MM.1S (cell line): ENCODE measurements at regions not wholly inside any gene's neighbourhood (a gene's known extent, or its start where the extent isn't known, plus 50 kb on each side); places are given as distances from the start of the nearest gene placed in this dataset.

Experiments
- DNase-seq: peaks from one replicate; pipeline ENCODE4 v3.0.0-alpha.2; 2015
- H2AFZ ChIP-seq: fragments of 300-600 bp; sonication (generic); 2 replicates; pipeline ENCODE4 v1.6.0; 2016; ENCODE audit warnings: antibody characterized with exemption, low read length
- H3F3A ChIP-seq: fragments of 300-600 bp; sonication (generic); 2 replicates; pipeline ENCODE4 v1.6.1; 2016; ENCODE audit warnings: mild to moderate bottlenecking, antibody characterized with exemption, low read length, moderate library complexity, mixed read lengths; ENCODE audit not compliant: insufficient read depth
- H3K27ac ChIP-seq: fragments of 300-600 bp; sonication (generic); 2 replicates; pipeline ENCODE4 v1.5.1; 2016; ENCODE audit warnings: mild to moderate bottlenecking, low read length
- H3K27me3 ChIP-seq: fragments of 300-600 bp; sonication (generic); replicated peaks from 2 replicates; pipeline ENCODE4 v1.6.0; 2016; ENCODE audit warnings: low read length; ENCODE audit not compliant: insufficient read depth
- H3K36me3 ChIP-seq: fragments of 300-600 bp; sonication (generic); replicated peaks from 2 replicates; pipeline ENCODE4 v1.6.1; 2016; ENCODE audit warnings: mild to moderate bottlenecking, low read length, mixed read lengths; ENCODE audit not compliant: insufficient read depth
- H3K4me1 ChIP-seq: fragments of 300-600 bp; sonication (generic); 2 replicates; pipeline ENCODE4 v1.6.1; 2016; ENCODE audit warnings: low read length, mixed read lengths
- H3K4me2 ChIP-seq: fragments of 300-600 bp; sonication (generic); 2 replicates; pipeline ENCODE4 v1.6.0; 2016; ENCODE audit warnings: low read depth, low read length
- H3K4me3 ChIP-seq: fragments of 300-600 bp; sonication (generic); 2 replicates; pipeline ENCODE4 v1.5.1; 2016; ENCODE audit warnings: low read length, mixed read lengths
- H3K79me2 ChIP-seq: fragments of 300-600 bp; sonication (generic); 2 replicates; pipeline ENCODE4 v1.6.1; 2016; ENCODE audit warnings: mixed run types, low read length, mixed read lengths
- H3K9ac ChIP-seq: fragments of 300-600 bp; sonication (generic); 2 replicates; pipeline ENCODE4 v1.6.1; 2016; ENCODE audit warnings: low read length, mixed read lengths
- H3K9me2 ChIP-seq: fragments of 300-600 bp; sonication (generic); replicated peaks from 2 replicates; pipeline ENCODE4 v1.6.1; 2016; ENCODE audit warnings: mild to moderate bottlenecking, low read length, mixed read lengths; ENCODE audit not compliant: insufficient read depth
- H3K9me3 ChIP-seq: fragments of 300-600 bp; sonication (generic); replicated peaks from 2 replicates; pipeline ENCODE4 v1.6.1; 2016; ENCODE audit warnings: mild to moderate bottlenecking, low read length, mixed read lengths; ENCODE audit not compliant: insufficient read depth
- H4K20me1 ChIP-seq: fragments of 300-600 bp; sonication (generic); 2 replicates; pipeline ENCODE4 v1.6.1; 2016; ENCODE audit warnings: mild to moderate bottlenecking, low read length, moderate library complexity, mixed read lengths; ENCODE audit not compliant: insufficient read depth
- EZH2 ChIP-seq: fragments of 300-600 bp; sonication (generic); optimal IDR thresholded peaks from 2 replicates; pipeline ENCODE3; 2017; ENCODE audit warnings: low read depth, mild to moderate bottlenecking, antibody characterized with exemption, low read length, mixed read lengths
- EZH2phosphoT487 ChIP-seq: fragments of 300-600 bp; sonication (generic); IDR thresholded peaks from 2 replicates; pipeline ENCODE4 v1.6.1; 2018; ENCODE audit warnings: antibody characterized with exemption, low read length
- TF ChIP-seq, protein P1 (sequence below): fragments of 300-600 bp; sonication (generic); IDR thresholded peaks from 2 replicates; pipeline ENCODE4 v1.5.1; 2016; ENCODE audit warnings: antibody characterized with exemption, low read length, mixed read lengths

DNA sequence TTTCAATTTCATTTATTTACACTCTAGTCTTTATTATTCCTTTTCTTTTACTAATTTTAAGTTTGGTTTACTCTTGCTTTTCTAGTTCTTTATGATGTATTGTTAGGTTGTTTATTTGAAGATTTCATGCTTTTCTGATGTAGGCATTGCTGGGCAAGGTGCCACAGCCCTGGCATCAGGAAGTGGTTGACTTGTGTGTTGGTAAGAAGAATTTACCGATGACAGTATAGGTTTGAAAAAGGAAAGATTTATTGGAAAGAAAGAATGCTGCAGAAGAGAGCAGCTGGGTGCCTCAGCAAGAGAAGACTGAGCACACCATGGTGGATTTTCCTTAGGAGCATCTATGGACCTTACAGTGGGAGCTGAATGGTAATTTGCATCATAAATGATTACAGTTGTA, 153.2 kb downstream of the KLF8 start:
- no peak for DNase-seq
- H3K79me2 ChIP-seq, result no peaks in the 10 kb centered on the region
- H3K9me2 ChIP-seq, result no peaks in the 10 kb centered on the region
- H2AFZ ChIP-seq, result no peak overlapping the region
- H3K4me2 ChIP-seq, result no peak overlapping the region
- no peaks in the 10 kb centered on the region for H3F3A ChIP-seq
- no peaks in the 10 kb centered on the region for H3K4me1 ChIP-seq
- no peaks in the 10 kb centered on the region for H3K9me3 ChIP-seq
- H4K20me1 ChIP-seq, result no peaks in the 10 kb centered on the region
- H3K4me3 ChIP-seq, result no peak overlapping the region
- no peaks in the 10 kb centered on the region for H3K27me3 ChIP-seq
- H3K27ac ChIP-seq, result no peak overlapping the region
- H3K36me3 ChIP-seq, result no peaks in the 10 kb centered on the region
- no peak for TF ChIP-seq EZH2phosphoT487
- TF ChIP-seq, protein P1, sequence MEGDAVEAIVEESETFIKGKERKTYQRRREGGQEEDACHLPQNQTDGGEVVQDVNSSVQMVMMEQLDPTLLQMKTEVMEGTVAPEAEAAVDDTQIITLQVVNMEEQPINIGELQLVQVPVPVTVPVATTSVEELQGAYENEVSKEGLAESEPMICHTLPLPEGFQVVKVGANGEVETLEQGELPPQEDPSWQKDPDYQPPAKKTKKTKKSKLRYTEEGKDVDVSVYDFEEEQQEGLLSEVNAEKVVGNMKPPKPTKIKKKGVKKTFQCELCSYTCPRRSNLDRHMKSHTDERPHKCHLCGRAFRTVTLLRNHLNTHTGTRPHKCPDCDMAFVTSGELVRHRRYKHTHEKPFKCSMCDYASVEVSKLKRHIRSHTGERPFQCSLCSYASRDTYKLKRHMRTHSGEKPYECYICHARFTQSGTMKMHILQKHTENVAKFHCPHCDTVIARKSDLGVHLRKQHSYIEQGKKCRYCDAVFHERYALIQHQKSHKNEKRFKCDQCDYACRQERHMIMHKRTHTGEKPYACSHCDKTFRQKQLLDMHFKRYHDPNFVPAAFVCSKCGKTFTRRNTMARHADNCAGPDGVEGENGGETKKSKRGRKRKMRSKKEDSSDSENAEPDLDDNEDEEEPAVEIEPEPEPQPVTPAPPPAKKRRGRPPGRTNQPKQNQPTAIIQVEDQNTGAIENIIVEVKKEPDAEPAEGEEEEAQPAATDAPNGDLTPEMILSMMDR, result no peak
- H3K9ac ChIP-seq, result no peak overlapping the region

DNA sequence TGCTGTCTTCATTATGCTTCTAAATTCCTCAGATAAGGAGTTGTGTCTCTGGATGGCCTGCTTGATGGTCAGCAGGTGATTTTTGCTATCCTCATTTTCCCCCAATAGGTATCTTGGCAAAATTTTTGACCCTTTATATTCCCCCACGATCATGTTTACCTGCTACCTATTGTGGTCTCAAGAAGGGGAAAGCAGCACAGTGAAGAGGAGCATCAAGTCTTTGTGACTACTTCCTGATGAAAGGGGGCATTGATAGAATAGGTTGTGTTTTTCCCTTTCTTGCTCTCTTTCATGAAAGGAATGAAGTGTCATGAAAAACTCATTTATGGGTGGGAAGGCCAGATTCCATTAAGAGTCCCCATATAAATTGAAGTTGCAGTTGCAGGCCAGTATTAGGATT, 153.8 kb downstream of the KLF8 start:
- no peak overlapping the region for H3K4me2 ChIP-seq
- no peaks in the 10 kb centered on the region for H3K79me2 ChIP-seq
- no peak overlapping the region for H3K27ac ChIP-seq
- no peaks in the 10 kb centered on the region for H3K36me3 ChIP-seq
- H3K9ac ChIP-seq, result no peak overlapping the region
- no peak overlapping the region for H3K4me3 ChIP-seq
- no peaks in the 10 kb centered on the region for H3F3A ChIP-seq
- no peaks in the 10 kb centered on the region for H4K20me1 ChIP-seq
- no peaks in the 10 kb centered on the region for H3K4me1 ChIP-seq
- H3K9me3 ChIP-seq, result no peaks in the 10 kb centered on the region
- no peaks in the 10 kb centered on the region for H3K9me2 ChIP-seq
- no peak for DNase-seq
- H2AFZ ChIP-seq, result no peak overlapping the region
- TF ChIP-seq, protein P1, result no peak
- TF ChIP-seq EZH2 (no peak), EZH2phosphoT487 (no peak)
- no peaks in the 10 kb centered on the region for H3K27me3 ChIP-seq

DNA sequence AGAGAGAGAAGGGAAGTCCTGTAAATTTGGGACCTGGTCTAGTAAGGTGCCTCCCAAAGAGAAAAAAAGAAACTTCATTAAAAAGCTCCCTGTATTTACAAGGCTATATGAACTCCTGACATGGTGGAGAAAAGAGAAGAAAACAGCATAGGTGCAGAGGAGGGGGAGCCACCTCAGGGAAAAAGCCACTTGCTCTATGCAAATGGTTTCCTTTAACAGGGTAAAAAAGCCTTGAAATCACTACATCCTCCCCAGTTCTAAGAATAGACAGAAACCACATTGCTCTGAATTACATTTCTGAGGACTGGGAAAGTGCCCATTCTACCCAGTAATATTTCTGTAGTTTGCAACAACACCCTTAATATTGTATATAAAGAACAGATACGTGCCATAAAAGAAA, 165.5 kb downstream of the KLF8 start:
- Histone ChIP-seq H3K9me3 (no peaks in the 10 kb centered on the region), H3K27ac (no peak overlapping the region), H3K79me2 (no peaks in the 10 kb centered on the region), H3K4me3 (no peak overlapping the region), H3K9ac (no peak overlapping the region), H3K4me1 (no peaks in the 10 kb centered on the region), H3K4me2 (no peak overlapping the region; the same call in 1 of the 2 replicates), H2AFZ (no peak overlapping the region), H3K9me2 (no peaks in the 10 kb centered on the region), H3K36me3 (no peaks in the 10 kb centered on the region), H3K27me3 (no peaks in the 10 kb centered on the region), H3F3A (no peaks in the 10 kb centered on the region), H4K20me1 (no peaks in the 10 kb centered on the region)
- peak; percentile 51 for DNase-seq
- no peak for TF ChIP-seq EZH2

DNA sequence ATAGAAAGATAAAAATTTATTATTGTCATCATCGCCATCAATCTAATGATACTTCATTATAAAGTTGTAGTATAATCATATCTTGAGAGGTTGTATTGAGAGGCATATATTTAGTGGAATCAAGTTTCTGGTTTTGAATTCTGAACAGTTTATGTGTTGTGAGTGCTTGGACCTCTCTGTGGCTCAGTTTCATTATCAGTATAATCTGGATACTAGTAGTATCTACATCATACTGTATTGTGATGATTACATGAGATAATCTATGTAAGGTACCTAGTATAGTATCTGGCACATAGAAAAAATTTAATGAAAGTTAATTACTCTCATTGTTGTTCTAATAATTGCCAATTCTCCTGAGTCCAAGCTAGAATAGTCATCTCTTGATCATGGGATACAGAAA, 161.2 kb upstream of the UBQLN2 start:
- no peaks in the 10 kb centered on the region for H4K20me1 ChIP-seq
- no peaks in the 10 kb centered on the region for H3K9me3 ChIP-seq
- no peak overlapping the region for H3K27ac ChIP-seq
- H2AFZ ChIP-seq, result no peak overlapping the region
- H3K4me3 ChIP-seq, result no peak overlapping the region
- H3K27me3 ChIP-seq, result no peaks in the 10 kb centered on the region
- no peaks in the 10 kb centered on the region for H3K36me3 ChIP-seq
- H3F3A ChIP-seq, result no peaks in the 10 kb centered on the region
- H3K4me1 ChIP-seq, result no peaks in the 10 kb centered on the region
- no peaks in the 10 kb centered on the region for H3K9me2 ChIP-seq
- H3K4me2 ChIP-seq, result no peak overlapping the region
- DNase-seq, result no peak
- H3K9ac ChIP-seq, result no peak overlapping the region
- TF ChIP-seq EZH2 (no peak), EZH2phosphoT487 (no peak)
- TF ChIP-seq, protein P1, result no peak
- H3K79me2 ChIP-seq, result no peaks in the 10 kb centered on the region
